Gastroesophageal sphincter (tissue), 4 donors: ENCODE measurements at regions not wholly inside any gene's neighbourhood (a gene's known extent, or its start where the extent isn't known, plus 50 kb on each side); places are given as distances from the start of the nearest gene placed in this dataset.

Experiments
- ATAC-seq: fragments of 150-250 bp; one replicate; pipeline ENCODE4 v1.9.1; 2016; ENCODE audit warnings: mild to moderate bottlenecking, moderate library complexity
- H3K27ac ChIP-seq, 4 donors: fragments of 200-600 bp; sonication (generic) in 3 of 4; 1 replicate in 3 of 4; 2 replicates in 1 of 4; pipeline ENCODE4 v1.5.1; 2016 to 2019
- H3K27me3 ChIP-seq: fragments of 200-600 bp; sonication (generic); one replicate; pipeline ENCODE4 v1.5.1; 2019
- H3K36me3 ChIP-seq, 2 donors: fragments of 200-600 bp; sonication (generic); one replicate each; pipeline ENCODE4 v1.5.1; 2019; ENCODE audit warnings: control low read depth in 1 of 2
- H3K4me1 ChIP-seq, 3 donors: fragments of 200-600 bp; sonication (generic); 1 replicate in 2 of 3; 2 replicates in 1 of 3; pipeline ENCODE4 v1.5.1; 2016 to 2019; ENCODE audit warnings: control low read depth in 2 of 3
- H3K4me3 ChIP-seq, 2 donors: fragments of 200-600 bp; sonication (generic); one replicate each; pipeline ENCODE4 v1.5.1; 2019; ENCODE audit warnings: mild to moderate bottlenecking in 1 of 2, moderate library complexity in 1 of 2
- H3K9me3 ChIP-seq, 3 donors: fragments of 200-600 bp; sonication (generic); one replicate each; pipeline ENCODE4 v1.5.1; 2017 to 2019; ENCODE audit warnings: control low read depth in 2 of 3
- CTCF ChIP-seq, 4 experiments: fragments of 200-600 bp in 2 of 4; fragments of 450-650 bp in 2 of 4; sonication (generic) in 1 of 4; IDR thresholded peaks; one replicate each; pipeline ENCODE4 v1.5.1; 2017 to 2019; ENCODE audit warnings: antibody characterized with exemption in 4 of 4, mild to moderate bottlenecking in 2 of 4, moderate library complexity in 2 of 4
- EP300 ChIP-seq: sonication (generic); formaldehyde crosslinking; IDR thresholded peaks from one replicate; pipeline ENCODE4 v1.6.1; 2017; ENCODE audit warnings: antibody characterized with exemption, mild to moderate bottlenecking
- POLR2A ChIP-seq, 2 donors: fragments of 450-650 bp; IDR thresholded peaks; one replicate each; pipeline ENCODE4 v1.6.1; 2017; ENCODE audit warnings: antibody characterized with exemption in 2 of 2, mild to moderate bottlenecking in 2 of 2, moderate library complexity in 1 of 2
- POLR2AphosphoS5 ChIP-seq: sonication (generic); formaldehyde crosslinking; IDR thresholded peaks from one replicate; pipeline ENCODE4 v1.6.1; 2017; ENCODE audit warnings: antibody characterized with exemption
- WGBS, 2 donors: methylation state at CpG; one replicate each; pipeline ENCODE4 v1.1.5; 2018; ENCODE audit warnings: low coverage in 1 of 2; 5-methylcytosine and 5-hydroxymethylcytosine counted together

- peak overlapping the region in 3 of 4 donors; percentile 42 to 58 (median 52) for H3K27ac ChIP-seq
- TF ChIP-seq POLR2A (IDR thresholded peaks at IDR 0.05): no peak
- TF ChIP-seq EP300: no peak
- TF ChIP-seq POLR2AphosphoS5: no peak
- no peak for TF ChIP-seq CTCF (IDR thresholded peaks at IDR 0.05)
- H3K4me1 ChIP-seq: peaks cover 7 to 78% (median 15%) of the 10 kb centered on the region in 3 donors
- WGBS, 2 donors: 29 to 40% methylated on average over 1 to 2 of the region's 4 CpGs
- no peaks in the 10 kb centered on the region for H3K36me3 ChIP-seq
- H3K4me3 ChIP-seq: no peak overlapping the region
- no peaks in the 10 kb centered on the region for H3K27me3 ChIP-seq
- ATAC-seq: no peak
- no peaks in the 10 kb centered on the region for H3K9me3 ChIP-seq
Observed at GRCh38 chr5:124669300-124669648, 77.2 kb downstream of the ZNF608 start.

GRCh38 chr5:124668353-124669299 is 77.8 kb downstream of the ZNF608 start:
- Histone ChIP-seq H3K9me3 (no peaks in the 10 kb centered on the region), H3K4me1 (peaks cover 7 to 80% (median 15%) of the 10 kb centered on the region in 3 donors), H3K36me3 (no peaks in the 10 kb centered on the region), H3K27me3 (no peaks in the 10 kb centered on the region), H3K4me3 (no peak overlapping the region), H3K27ac (peak overlapping the region in 3 of 4 donors; percentile 42 to 58 (median 52))
- TF ChIP-seq POLR2AphosphoS5: no peak
- TF ChIP-seq POLR2A (IDR thresholded peaks at IDR 0.05): no peak
- no peak for TF ChIP-seq CTCF (IDR thresholded peaks at IDR 0.05)
- TF ChIP-seq EP300: no peak
- ATAC-seq: no peak
- 79 to 89% methylated on average over 5 of the region's 7 CpGs for WGBS, 2 donors

GRCh38 chr5:124665625-124666024 is 80.8 kb downstream of the ZNF608 start:
- H3K4me3 ChIP-seq: no peak overlapping the region
- peaks cover 27 to 81% (median 38%) of the 10 kb centered on the region in 3 donors for H3K4me1 ChIP-seq
- no peaks in the 10 kb centered on the region for H3K27me3 ChIP-seq
- no peak overlapping the region for H3K27ac ChIP-seq
- TF ChIP-seq POLR2AphosphoS5: no peak
- H3K9me3 ChIP-seq: no peaks in the 10 kb centered on the region
- ATAC-seq: no peak
- H3K36me3 ChIP-seq: no peaks in the 10 kb centered on the region

GRCh38 chr5:124665035-124665434 is 81.4 kb downstream of the ZNF608 start:
- Histone ChIP-seq H3K27ac (no peak overlapping the region), H3K36me3 (no peaks in the 10 kb centered on the region), H3K9me3 (no peaks in the 10 kb centered on the region), H3K4me1 (peaks cover 27 to 81% (median 44%) of the 10 kb centered on the region in 3 donors), H3K27me3 (no peaks in the 10 kb centered on the region), H3K4me3 (no peak overlapping the region)
- WGBS, 2 donors: 69 to 77% methylated on average over 2 of the region's 2 CpGs
- no peak for ATAC-seq
- TF ChIP-seq POLR2AphosphoS5: no peak
- TF ChIP-seq EP300: no peak
- TF ChIP-seq CTCF (IDR thresholded peaks at IDR 0.05): no peak
- no peak for TF ChIP-seq POLR2A (IDR thresholded peaks at IDR 0.05)

GRCh38 chr5:124664287-124664686 is 82.2 kb downstream of the ZNF608 start:
- 56 to 61% methylated on average over 1 of the region's 1 CpG for WGBS, 2 donors
- H3K4me1 ChIP-seq: peaks cover 27 to 81% (median 48%) of the 10 kb centered on the region in 3 donors
- H3K4me3 ChIP-seq: no peak overlapping the region
- no peak overlapping the region for H3K27ac ChIP-seq
- no peaks in the 10 kb centered on the region for H3K27me3 ChIP-seq
- no peaks in the 10 kb centered on the region for H3K36me3 ChIP-seq
- no peak for ATAC-seq
- no peaks in the 10 kb centered on the region for H3K9me3 ChIP-seq
- TF ChIP-seq EP300 (no peak), POLR2A (IDR thresholded peaks at IDR 0.05) (no peak), POLR2AphosphoS5 (no peak), CTCF (IDR thresholded peaks at IDR 0.05) (no peak)
